ENCODE measurements at regions not wholly inside any gene's neighbourhood (a gene's known extent, or its start where the extent isn't known, plus 50 kb on each side); places are given as distances from the start of the nearest gene placed in this dataset.

GRCh38 chr14:87017335-87017734, 975.6 kb downstream of the GALC start:
- TF ChIP-seq CTCF (IDR thresholded peaks at IDR 0.05) (no peak), POLR2A (IDR thresholded peaks at IDR 0.05) (no peak), POLR2AphosphoS5 (IDR thresholded peaks at IDR 0.05) (no peak)

All from breast epithelium (tissue), 3 donors.